Ishikawa (cell line): ENCODE measurements at regions not wholly inside any gene's neighbourhood (a gene's known extent, or its start where the extent isn't known, plus 50 kb on each side); places are given as distances from the start of the nearest gene placed in this dataset.

Source experiments
- CEBPB ChIP-seq: IDR thresholded peaks from 2 replicates; pipeline ENCODE4 v1.6.1; 2012
- CREB1 ChIP-seq: IDR thresholded peaks from 2 replicates; pipeline ENCODE4 v1.6.1; 2012; ENCODE audit warnings: low read depth
- EGR1 ChIP-seq: IDR thresholded peaks from 2 replicates; pipeline ENCODE4 v1.6.1; 2012
- EP300 ChIP-seq: IDR thresholded peaks from 2 replicates; pipeline ENCODE4 v1.6.1; 2012; ENCODE audit warnings: borderline replicate concordance
- FOXM1 ChIP-seq: IDR thresholded peaks from 2 replicates; pipeline ENCODE4 v1.6.1; 2012; ENCODE audit warnings: low read depth, borderline replicate concordance
- NFIC ChIP-seq: IDR thresholded peaks from 2 replicates; pipeline ENCODE4 v1.6.1; 2012
- RAD21 ChIP-seq: IDR thresholded peaks from 2 replicates; pipeline ENCODE4 v1.6.1; 2012; ENCODE audit warnings: low read depth
- TAF1 ChIP-seq: IDR thresholded peaks from 2 replicates; pipeline ENCODE4 v1.6.1; 2012; ENCODE audit warnings: low read depth, mild to moderate bottlenecking
- TCF12 ChIP-seq: IDR thresholded peaks from 2 replicates; pipeline ENCODE4 v1.6.1; 2012; ENCODE audit warnings: low read depth
- TEAD4 ChIP-seq: IDR thresholded peaks from 2 replicates; pipeline ENCODE4 v1.6.1; 2012
- YY1 ChIP-seq: IDR thresholded peaks from 2 replicates; pipeline ENCODE4 v1.6.1; 2012; ENCODE audit warnings: low read depth
- ZBTB7A ChIP-seq: IDR thresholded peaks from 2 replicates; pipeline ENCODE4 v1.6.1; 2012; ENCODE audit warnings: low read depth
- TF ChIP-seq, protein P1 (sequence below): IDR thresholded peaks from 2 replicates; pipeline ENCODE4 v1.6.1; 2012; ENCODE audit warnings: low read depth, mild to moderate bottlenecking
- TF ChIP-seq, protein P2 (sequence below): IDR thresholded peaks from 2 replicates; pipeline ENCODE4 v1.6.1; 2012
- TF ChIP-seq, protein P3 (sequence below): IDR thresholded peaks from 2 replicates; pipeline ENCODE4 v1.6.1; 2012

DNA sequence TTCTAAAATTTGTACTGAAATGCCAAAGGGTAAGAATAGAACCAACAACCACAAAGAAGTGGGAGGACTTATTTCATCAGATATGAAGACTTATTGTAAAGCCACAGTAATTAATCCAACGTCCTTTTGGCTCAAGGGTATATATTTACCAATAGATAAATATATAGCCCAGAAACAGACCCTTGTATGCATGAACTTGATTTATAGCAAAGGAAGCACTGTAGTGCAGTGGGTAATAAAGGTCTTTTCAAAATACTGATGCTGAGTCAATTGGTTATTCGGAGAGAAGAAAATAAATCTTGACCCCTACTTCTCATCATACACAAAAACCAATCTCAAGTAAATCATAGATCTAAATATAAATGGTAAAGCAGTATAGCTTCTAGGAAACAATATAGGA, 200.5 kb upstream of the ST6GAL2 start:
- TF ChIP-seq YY1 (no peak), FOXM1 (no peak), TEAD4 (no peak), NFIC (no peak), ZBTB7A (no peak), CREB1 (no peak), EGR1 (no peak), RAD21 (no peak), EP300 (no peak)
- TF ChIP-seq, protein P1, sequence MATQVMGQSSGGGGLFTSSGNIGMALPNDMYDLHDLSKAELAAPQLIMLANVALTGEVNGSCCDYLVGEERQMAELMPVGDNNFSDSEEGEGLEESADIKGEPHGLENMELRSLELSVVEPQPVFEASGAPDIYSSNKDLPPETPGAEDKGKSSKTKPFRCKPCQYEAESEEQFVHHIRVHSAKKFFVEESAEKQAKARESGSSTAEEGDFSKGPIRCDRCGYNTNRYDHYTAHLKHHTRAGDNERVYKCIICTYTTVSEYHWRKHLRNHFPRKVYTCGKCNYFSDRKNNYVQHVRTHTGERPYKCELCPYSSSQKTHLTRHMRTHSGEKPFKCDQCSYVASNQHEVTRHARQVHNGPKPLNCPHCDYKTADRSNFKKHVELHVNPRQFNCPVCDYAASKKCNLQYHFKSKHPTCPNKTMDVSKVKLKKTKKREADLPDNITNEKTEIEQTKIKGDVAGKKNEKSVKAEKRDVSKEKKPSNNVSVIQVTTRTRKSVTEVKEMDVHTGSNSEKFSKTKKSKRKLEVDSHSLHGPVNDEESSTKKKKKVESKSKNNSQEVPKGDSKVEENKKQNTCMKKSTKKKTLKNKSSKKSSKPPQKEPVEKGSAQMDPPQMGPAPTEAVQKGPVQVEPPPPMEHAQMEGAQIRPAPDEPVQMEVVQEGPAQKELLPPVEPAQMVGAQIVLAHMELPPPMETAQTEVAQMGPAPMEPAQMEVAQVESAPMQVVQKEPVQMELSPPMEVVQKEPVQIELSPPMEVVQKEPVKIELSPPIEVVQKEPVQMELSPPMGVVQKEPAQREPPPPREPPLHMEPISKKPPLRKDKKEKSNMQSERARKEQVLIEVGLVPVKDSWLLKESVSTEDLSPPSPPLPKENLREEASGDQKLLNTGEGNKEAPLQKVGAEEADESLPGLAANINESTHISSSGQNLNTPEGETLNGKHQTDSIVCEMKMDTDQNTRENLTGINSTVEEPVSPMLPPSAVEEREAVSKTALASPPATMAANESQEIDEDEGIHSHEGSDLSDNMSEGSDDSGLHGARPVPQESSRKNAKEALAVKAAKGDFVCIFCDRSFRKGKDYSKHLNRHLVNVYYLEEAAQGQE: no peak
- TF ChIP-seq, protein P2, sequence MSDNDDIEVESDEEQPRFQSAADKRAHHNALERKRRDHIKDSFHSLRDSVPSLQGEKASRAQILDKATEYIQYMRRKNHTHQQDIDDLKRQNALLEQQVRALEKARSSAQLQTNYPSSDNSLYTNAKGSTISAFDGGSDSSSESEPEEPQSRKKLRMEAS: no peak
- TF ChIP-seq, protein P3, sequence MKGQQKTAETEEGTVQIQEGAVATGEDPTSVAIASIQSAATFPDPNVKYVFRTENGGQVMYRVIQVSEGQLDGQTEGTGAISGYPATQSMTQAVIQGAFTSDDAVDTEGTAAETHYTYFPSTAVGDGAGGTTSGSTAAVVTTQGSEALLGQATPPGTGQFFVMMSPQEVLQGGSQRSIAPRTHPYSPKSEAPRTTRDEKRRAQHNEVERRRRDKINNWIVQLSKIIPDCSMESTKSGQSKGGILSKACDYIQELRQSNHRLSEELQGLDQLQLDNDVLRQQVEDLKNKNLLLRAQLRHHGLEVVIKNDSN: no peak

DNA sequence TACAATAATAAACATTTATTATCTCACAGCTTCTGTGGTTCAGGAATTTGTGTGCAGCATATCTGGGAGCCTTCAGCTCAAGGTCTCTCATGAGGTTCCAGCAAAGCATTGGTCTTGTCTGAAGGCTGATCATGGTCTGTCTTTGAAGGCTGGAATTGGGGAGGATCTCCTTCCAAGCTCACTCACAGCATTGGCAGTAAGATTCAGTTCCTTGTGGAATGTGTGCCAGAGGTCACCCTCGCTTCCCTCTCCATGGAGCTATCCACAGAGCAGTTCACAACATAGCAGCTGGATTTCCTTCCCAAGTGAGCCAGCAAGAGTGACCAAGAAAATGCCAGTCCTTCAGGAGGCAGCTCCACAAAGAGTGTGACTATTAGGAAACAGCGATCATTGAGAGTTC, 202.2 kb upstream of the ST6GAL2 start:
- TF ChIP-seq CEBPB (no peak), TCF12 (no peak), FOXM1 (no peak), CREB1 (no peak), RAD21 (no peak)
- TF ChIP-seq, protein P1: no peak

DNA sequence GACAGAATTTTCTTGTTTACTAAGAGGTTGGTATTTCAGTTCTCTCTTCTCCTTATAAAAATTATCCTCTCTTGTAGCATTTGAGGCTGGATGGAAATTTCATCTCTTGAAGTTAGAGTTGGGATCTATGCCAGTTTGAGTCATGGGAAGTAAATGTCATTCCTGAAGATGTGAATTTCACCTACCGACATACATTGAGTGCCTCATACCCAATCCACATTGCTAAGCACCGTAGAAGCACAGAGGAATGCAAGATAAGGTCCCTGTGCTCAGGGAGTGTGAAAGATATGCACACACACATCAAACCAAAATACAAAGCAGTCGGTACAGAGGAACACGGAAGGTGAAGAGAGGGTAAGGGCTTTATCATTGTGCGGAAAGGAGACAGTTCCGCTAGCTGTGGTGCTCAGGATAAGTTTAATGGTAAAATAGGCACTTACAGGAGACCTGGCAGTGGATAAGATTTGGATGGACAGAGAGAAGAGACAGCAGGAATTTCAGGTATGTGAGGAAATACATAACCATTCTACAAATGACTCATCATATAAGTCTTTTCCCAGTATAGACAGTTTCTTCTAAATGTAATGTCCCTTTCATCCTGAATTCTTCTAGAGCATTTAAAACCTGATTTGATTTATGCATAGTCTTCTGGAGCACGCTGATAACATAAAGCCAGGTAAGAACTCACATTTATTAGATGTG, 205.3 kb upstream of the ST6GAL2 start:
- no peak for TF ChIP-seq EGR1
- TF ChIP-seq TEAD4: peak; percentile 33; the same call in 1 of the 2 replicates

DNA sequence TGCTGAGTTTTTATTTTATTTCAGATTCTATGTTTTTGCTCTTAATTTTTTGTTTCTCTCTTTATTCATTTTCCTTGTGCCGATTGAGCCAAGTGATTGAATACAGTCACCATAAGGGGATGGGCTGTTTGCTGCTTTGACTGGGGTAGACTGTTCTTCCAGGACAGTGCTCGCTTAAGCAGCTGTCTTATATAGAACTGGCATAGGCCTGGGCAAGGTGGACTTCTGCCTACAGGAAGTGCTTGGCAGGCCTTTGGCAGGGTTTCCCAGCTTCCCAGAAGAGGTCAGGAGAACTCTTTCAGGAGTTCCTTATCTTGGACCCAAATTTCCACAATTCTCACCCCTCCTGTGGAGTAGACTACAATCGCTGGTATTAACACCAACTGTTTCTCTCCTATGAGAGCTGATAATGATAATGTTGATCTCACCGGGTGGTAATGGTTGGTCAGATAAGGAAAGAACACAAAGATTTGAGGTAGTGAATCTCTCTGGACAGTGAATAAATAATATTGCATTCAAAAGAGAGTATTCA, 207.5 kb upstream of the ST6GAL2 start:
- TF ChIP-seq TCF12: no peak
- no peak for TF ChIP-seq EGR1
- TF ChIP-seq, protein P2: no peak
- no peak for TF ChIP-seq RAD21
- TF ChIP-seq EP300: no peak
- no peak for TF ChIP-seq FOXM1
- TF ChIP-seq ZBTB7A: no peak
- no peak for TF ChIP-seq NFIC
- no peak for TF ChIP-seq TEAD4
- no peak for TF ChIP-seq YY1
- TF ChIP-seq CREB1: no peak
- no peak for TF ChIP-seq TAF1
- TF ChIP-seq, protein P1: no peak
- TF ChIP-seq, protein P3: no peak
- no peak for TF ChIP-seq CEBPB

DNA sequence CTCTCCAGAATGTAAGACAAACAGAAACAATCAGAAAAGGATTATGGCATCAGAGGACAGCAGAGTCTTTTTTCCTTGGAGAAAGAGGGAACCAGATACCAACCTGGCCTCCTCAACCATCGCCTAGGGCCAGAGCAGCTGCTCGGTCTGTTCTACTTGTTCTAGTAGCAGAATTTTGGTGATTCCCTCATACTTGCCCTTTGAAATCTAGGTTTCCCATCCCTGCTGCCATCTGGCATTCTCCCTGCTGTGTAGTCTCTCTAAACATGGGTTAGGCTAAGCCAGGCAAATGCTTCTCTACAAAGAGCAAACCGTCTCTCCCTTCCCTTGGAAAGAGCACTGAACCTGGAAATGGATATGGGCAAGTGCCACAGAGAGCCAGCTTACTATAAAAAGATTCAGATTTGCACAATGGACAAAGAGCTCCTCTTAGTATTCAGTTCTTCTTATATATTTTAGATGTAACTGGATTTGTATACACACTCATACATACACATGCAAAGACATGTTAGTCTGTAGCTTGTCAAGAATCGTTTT, 208.6 kb upstream of the ST6GAL2 start:
- TF ChIP-seq NFIC (no peak), EP300 (no peak), TEAD4 (no peak), CEBPB (no peak), TAF1 (no peak), FOXM1 (no peak), CREB1 (no peak), EGR1 (no peak), YY1 (no peak), RAD21 (no peak), TCF12 (no peak), ZBTB7A (no peak)
- TF ChIP-seq, protein P2: no peak
- TF ChIP-seq, protein P1: no peak
- TF ChIP-seq, protein P3: no peak
